KMS-11 (cell line): ENCODE measurements at regions not wholly inside any gene's neighbourhood (a gene's known extent, or its start where the extent isn't known, plus 50 kb on each side); places are given as distances from the start of the nearest gene placed in this dataset.

Source experiments
- H2AFZ ChIP-seq: fragments of 200-600 bp; sonication (generic); 2 replicates; pipeline ENCODE4 v1.6.1; 2016; ENCODE audit warnings: antibody characterized with exemption, mixed run types, low read depth
- H3K27ac ChIP-seq: fragments of 200-600 bp; sonication (generic); 2 replicates; pipeline ENCODE4 v1.6.1; 2016; ENCODE audit warnings: mild to moderate bottlenecking, mixed run types
- H3K27me3 ChIP-seq: fragments of 200-600 bp; sonication (generic); 2 replicates; pipeline ENCODE4 v1.6.1; 2017; ENCODE audit warnings: mild to moderate bottlenecking, low read depth, mixed run types, moderate library complexity; ENCODE audit not compliant: insufficient read depth
- H3K36me3 ChIP-seq: fragments of 200-600 bp; sonication (generic); 2 replicates; pipeline ENCODE4 v1.6.1; 2017; ENCODE audit warnings: mild to moderate bottlenecking, mixed run types; ENCODE audit not compliant: insufficient read depth
- H3K4me1 ChIP-seq: fragments of 200-600 bp; sonication (generic); 2 replicates; pipeline ENCODE4 v1.6.1; 2016; ENCODE audit warnings: mild to moderate bottlenecking, low read depth, mixed run types; ENCODE audit not compliant: poor library complexity, severe bottlenecking
- H3K4me2 ChIP-seq: fragments of 200-600 bp; sonication (generic); 2 replicates; pipeline ENCODE4 v1.7.0; 2016; ENCODE audit warnings: mild to moderate bottlenecking, mixed run types
- H3K4me3 ChIP-seq: fragments of 200-600 bp; sonication (generic); IDR thresholded peaks from 2 replicates; pipeline ENCODE4 v1.6.1; 2017; ENCODE audit warnings: low read depth, low read length, mixed read lengths; ENCODE audit not compliant: insufficient read depth
- H3K79me2 ChIP-seq: fragments of 200-600 bp; sonication (generic); 2 replicates; pipeline ENCODE4 v1.6.1; 2016; ENCODE audit warnings: low read depth, mixed run types; ENCODE audit not compliant: insufficient read depth
- H3K9ac ChIP-seq: fragments of 200-600 bp; sonication (generic); 2 replicates; pipeline ENCODE4 v1.6.1; 2016; ENCODE audit warnings: mild to moderate bottlenecking, mixed run types
- H4K20me1 ChIP-seq: fragments of 200-600 bp; sonication (generic); 2 replicates; pipeline ENCODE4 v1.6.1; 2016; ENCODE audit warnings: mild to moderate bottlenecking, mixed run types; ENCODE audit not compliant: insufficient read depth
- TF ChIP-seq, protein P1 (sequence below): fragments of 200-600 bp; sonication (generic); conservative IDR thresholded peaks from 2 replicates; pipeline ENCODE4 v1.6.1; 2017; ENCODE audit warnings: low read depth, mild to moderate bottlenecking, antibody characterized with exemption, low read length, moderate library complexity, mixed read lengths

- no peaks in the 10 kb centered on the region for H3K79me2 ChIP-seq
- no peak overlapping the region for H3K27ac ChIP-seq
- no peaks in the 10 kb centered on the region for H4K20me1 ChIP-seq
- H3K36me3 ChIP-seq = no peaks in the 10 kb centered on the region
- H3K4me1 ChIP-seq = no peaks in the 10 kb centered on the region
- no peaks in the 10 kb centered on the region for H3K27me3 ChIP-seq
- H3K4me2 ChIP-seq = no peak overlapping the region
- H3K4me3 ChIP-seq = no peak overlapping the region
- TF ChIP-seq, protein P1, sequence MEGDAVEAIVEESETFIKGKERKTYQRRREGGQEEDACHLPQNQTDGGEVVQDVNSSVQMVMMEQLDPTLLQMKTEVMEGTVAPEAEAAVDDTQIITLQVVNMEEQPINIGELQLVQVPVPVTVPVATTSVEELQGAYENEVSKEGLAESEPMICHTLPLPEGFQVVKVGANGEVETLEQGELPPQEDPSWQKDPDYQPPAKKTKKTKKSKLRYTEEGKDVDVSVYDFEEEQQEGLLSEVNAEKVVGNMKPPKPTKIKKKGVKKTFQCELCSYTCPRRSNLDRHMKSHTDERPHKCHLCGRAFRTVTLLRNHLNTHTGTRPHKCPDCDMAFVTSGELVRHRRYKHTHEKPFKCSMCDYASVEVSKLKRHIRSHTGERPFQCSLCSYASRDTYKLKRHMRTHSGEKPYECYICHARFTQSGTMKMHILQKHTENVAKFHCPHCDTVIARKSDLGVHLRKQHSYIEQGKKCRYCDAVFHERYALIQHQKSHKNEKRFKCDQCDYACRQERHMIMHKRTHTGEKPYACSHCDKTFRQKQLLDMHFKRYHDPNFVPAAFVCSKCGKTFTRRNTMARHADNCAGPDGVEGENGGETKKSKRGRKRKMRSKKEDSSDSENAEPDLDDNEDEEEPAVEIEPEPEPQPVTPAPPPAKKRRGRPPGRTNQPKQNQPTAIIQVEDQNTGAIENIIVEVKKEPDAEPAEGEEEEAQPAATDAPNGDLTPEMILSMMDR = no peak
- no peak overlapping the region for H3K9ac ChIP-seq
- H2AFZ ChIP-seq = no peak overlapping the region
These were observed 155.7 kb upstream of the TCF4 start for GRCh38 chr18:55743736-55744135.

DNA sequence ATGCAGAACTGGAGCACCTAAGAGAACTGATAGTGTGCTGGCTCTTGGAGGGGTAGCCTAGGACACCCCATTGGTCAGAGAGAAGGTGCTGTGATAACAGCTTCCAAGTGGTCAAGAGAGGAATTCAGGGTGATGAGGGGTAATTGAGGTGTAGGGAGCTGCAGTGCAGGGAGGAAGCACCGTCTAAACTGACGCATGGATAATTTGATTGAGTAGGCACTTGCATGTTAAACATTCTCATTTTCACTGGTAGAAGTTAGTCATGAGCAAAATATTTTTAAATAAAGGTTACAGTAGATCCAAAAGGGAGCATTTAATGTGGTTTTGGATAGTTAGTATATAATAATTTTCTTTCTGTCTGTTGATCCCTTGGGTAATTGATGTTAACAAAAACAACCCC, 155.1 kb upstream of the TCF4 start:
- Histone ChIP-seq H3K9ac (no peak overlapping the region), H3K27ac (no peak overlapping the region), H3K79me2 (no peaks in the 10 kb centered on the region), H3K36me3 (no peaks in the 10 kb centered on the region), H3K4me2 (no peak overlapping the region), H2AFZ (no peak overlapping the region), H3K27me3 (no peaks in the 10 kb centered on the region), H3K4me1 (no peaks in the 10 kb centered on the region), H4K20me1 (no peaks in the 10 kb centered on the region), H3K4me3 (no peak overlapping the region)
- TF ChIP-seq, protein P1 = no peak

GRCh38 chr18:55739488-55739887, 151.5 kb upstream of the TCF4 start:
- Histone ChIP-seq H3K27ac (no peak overlapping the region), H4K20me1 (no peaks in the 10 kb centered on the region), H3K79me2 (no peaks in the 10 kb centered on the region), H3K4me2 (no peak overlapping the region), H3K9ac (no peak overlapping the region), H3K36me3 (no peaks in the 10 kb centered on the region), H3K4me3 (no peak overlapping the region), H3K27me3 (no peaks in the 10 kb centered on the region), H3K4me1 (peaks cover 6% of the 10 kb centered on the region), H2AFZ (no peak overlapping the region)
- TF ChIP-seq, protein P1 = no peak

GRCh38 chr18:55738483-55739114, 150.6 kb upstream of the TCF4 start:
- TF ChIP-seq, protein P1 = no peak
- Histone ChIP-seq H3K27me3 (no peaks in the 10 kb centered on the region), H3K36me3 (no peaks in the 10 kb centered on the region), H3K79me2 (no peaks in the 10 kb centered on the region), H3K27ac (no peak overlapping the region), H4K20me1 (no peaks in the 10 kb centered on the region), H3K4me3 (no peak overlapping the region), H3K4me1 (peaks cover 6% of the 10 kb centered on the region), H2AFZ (no peak overlapping the region), H3K9ac (no peak overlapping the region), H3K4me2 (no peak overlapping the region)
